Umbilical cord (tissue), 1 donor: ENCODE measurements at regions not wholly inside any gene's neighbourhood (a gene's known extent, or its start where the extent isn't known, plus 50 kb on each side); places are given as distances from the start of the nearest gene placed in this dataset.
"Not testable (repeated sequence)": the region's sequence is repeated elsewhere in the genome, so short reads cannot be mapped to it uniquely, and the experiment has no call there.

ENCODE experiments used
- DNase-seq: peaks from one replicate; pipeline ENCODE4 v3.0.0-alpha.2; 2015; ENCODE audit warnings: low spot score

DNA sequence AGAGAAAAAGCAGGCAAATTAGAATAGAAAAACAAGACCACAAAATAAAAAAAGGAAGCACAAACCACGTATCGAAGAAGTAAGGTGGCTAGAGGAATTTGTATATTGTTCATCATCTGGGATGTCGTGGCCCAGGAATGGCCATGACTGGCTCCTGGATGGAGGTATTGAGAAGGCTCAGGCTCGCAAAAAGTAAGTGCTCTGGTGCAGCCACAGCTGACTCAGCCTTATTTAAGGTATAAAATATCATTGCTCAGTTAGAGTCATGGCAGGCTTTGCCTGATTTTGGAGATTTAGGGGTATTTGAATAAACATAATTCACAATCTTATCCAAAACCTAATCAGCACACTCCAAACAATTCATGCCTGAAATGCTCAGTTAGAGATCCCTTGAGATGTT is 78.4 kb upstream of the FANCL start:
- no peak for DNase-seq

DNA sequence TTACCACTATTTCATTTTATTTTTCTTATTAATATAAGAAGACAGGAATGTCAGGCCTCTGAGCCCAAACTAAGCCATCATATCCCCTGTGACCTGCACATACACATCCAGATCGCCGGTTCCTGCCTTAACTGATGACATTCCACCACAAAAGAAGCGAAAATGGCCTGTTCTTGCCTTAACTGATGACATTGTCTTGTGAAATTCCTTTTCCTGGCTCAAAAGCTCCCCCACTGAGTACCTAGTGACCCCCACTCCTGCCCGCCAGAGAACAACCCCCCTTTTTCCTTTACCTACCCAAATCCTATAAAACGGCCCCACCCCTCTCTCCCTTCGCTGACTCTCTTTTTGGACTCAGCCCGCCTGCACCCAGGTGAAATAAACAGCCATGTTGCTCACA is 77.8 kb upstream of the FANCL start:
- DNase-seq = not testable (repeated sequence)

DNA sequence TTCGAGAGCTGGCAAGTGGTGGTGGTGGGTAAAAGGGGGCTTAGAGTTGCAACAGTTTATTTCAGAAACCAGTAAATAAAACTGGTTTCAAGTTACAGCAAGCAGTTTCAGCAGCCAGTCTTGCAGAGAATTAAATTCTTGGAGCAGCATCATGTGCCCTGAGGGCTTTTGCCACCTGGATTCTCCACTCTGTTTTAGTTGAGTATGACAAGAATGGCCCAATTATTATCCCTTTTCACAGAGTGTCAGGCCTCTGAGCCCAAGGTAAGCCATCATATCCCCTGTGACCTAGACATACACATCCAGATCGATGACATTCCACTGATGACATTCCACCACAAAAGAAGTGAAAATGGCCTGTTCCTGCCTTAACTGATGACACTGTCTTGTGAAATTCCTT is 72.8 kb upstream of the FANCL start:
- DNase-seq = no peak

DNA sequence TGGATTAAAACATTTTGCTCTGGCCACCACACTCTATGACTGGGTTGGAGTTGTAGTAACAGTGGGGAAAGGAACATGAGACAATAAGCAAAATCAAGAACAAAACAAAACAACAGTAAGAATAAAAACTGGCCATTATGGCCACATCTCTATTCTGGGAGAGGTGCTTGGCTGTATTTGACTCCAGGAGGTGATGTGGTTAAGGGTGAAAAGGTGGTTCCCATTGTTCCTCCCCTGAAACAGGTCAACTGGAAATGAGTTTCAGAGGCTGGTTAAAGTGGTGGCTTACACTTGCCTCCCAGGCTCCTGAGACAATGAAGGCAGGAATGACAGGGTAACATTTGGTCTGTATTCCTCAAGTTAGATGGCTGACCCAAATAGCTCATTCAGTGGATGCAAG is 67.3 kb upstream of the FANCL start:
- DNase-seq = no peak

DNA sequence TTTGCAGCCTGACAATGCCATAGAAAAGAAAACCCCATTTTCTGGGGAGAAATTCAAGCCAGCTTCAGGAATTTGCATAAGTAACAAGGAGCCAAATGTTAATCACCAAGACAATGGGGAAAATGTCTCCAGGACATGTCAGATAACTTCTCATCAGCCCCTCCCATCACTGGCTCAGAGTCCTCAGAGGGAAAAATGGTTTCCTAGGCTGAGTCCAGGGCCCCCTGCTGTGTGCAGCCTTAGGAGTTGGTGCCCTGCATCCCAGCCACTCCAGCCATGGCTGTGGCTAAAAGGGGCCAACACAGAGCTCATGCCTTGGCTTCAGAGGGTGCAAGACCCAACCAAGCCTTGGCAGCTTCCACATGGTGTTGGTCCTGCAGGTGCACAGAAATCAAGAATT is 63.7 kb upstream of the FANCL start:
- no peak for DNase-seq

DNA sequence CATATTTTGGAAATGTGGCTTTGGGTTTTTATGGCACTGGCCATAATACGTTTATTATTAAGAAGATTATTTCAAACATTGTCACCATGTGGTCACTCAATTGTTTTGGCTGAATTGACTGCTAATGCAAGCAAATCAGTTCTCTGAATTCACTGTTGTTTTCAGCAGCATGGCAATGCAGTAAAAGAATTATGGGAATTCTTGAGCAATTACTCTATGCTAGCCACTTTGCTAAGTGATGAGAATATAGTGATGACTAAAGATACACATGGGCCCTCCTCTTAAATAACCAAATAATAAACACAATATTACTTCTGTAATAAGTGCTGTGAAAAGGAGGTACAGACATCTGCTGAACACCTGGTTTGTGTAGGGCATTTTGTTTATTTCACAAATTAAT is 58.0 kb upstream of the FANCL start:
- no peak for DNase-seq

DNA sequence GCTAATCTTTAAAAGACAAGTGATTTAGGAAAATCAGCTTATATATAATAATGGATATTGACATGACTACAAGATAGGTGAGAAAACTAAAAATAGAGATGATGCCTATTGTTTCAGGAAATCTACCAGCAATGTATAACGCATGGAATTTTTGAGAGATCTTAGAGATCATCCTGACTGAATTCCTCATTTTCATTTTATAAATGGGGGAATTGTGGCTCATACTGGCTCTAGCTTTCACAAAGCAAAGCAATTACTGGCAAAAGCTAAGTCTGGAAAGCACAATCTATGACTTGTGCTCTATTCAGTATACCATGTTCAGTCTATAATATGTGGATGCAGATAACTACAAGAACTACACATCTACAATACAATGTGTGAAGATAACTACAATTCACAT is 51.9 kb upstream of the FANCL start:
- DNase-seq = no peak

DNA sequence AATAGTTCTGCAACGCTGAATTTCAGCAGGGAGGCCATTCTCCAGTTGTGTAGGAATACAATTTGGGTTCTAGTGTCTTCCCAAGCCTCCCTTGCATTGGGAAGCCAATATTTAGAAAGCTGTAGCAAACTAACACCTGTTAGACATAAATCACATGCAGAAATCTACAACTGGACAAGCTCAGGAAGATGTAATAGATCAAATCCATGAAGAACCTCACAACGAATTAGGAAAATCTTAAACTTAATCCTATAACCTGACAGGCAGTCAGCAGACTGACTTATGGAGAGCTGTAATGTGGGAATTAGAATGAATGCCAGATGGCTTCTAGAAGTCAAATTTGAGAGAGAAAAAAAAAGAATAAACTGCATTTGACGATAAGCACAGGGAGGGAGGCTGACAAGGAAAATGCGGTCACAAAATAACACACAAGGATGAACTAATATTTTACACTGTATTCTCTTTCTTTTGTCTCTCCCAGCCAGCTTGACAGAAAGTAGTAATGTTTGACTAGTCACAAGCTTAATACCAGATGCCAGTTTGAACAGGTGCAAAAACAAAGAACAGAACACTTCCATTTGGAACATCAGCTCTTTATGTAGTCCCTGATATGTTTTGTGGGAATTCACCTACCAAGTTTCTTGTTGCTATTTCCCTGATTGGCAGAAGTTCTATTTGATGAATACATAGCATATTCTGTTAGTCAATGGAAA is 50.8 kb upstream of the FANCL start:
- DNase-seq = peak; percentile 9
